Activated naive CD4-positive, alpha-beta T cell treated with anti-CD3 and anti-CD28 coated beads, Interleukin-2, amount 50 U/mL, for 16 hours (primary cell): ENCODE measurements at regions not wholly inside any gene's neighbourhood (a gene's known extent, or its start where the extent isn't known, plus 50 kb on each side); places are given as distances from the start of the nearest gene placed in this dataset.
"Not testable (repeated sequence)": the region's sequence is repeated elsewhere in the genome, so short reads cannot be mapped to it uniquely, and the experiment has no call there.

ENCODE experiments used
- DNase-seq: peaks from one replicate; pipeline ENCODE4 v3.0.0-alpha.2; 2020

GRCh38 chr11:34001557-34002064 is 49.9 kb upstream of the CAPRIN1 start:
- DNase-seq = no peak

DNA sequence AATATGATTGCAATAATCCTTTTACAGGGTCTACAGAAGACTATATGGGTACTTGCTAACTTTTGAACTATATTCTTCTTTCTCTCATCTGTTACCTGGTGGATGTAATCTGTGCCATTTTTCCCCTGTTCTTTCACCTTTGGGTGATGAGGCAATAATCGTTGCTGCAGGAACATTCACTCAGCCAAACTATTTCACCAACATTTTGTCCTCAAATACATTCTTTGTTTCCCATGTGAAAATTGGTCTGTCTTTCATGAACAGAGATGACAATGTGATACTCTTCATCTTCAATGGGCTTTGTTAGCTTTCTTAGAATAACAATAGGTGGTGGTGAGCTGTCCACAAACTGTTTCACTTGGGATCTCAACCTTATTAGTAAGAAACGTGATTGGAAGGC is 52.1 kb upstream of the CAPRIN1 start:
- DNase-seq = no peak

DNA sequence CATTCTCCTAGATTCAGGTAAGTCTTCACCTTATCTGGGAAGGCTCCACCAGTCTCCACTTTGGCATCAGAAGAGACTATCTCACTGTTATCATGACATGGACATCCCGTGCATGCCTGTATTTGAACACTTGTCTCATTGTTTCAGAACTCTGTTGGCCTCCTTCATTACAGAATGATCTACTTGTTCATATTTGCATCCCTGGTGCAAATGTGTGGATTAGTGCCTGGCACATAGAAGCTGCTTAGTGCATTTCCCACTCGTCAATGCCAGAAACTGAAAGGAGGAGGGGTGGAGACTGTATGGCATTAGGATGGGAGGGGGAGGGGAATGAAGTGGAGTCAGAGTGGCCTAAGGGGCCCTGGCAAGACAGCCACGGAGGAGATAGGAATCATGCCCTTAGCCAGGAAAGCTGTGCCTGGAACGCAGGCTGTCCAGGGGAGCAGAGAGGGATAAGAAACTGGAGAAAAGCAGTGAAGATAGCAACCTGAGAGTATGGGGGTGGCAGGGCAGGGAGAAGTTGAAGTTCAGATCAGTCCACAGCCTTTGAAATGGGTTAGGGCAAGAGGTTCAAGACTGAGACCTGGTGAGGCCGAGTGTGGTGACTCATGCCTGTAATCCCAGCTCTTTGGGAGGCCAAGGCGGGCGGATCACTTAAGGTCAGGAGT is 53.8 kb upstream of the CAPRIN1 start:
- no peak for DNase-seq

DNA sequence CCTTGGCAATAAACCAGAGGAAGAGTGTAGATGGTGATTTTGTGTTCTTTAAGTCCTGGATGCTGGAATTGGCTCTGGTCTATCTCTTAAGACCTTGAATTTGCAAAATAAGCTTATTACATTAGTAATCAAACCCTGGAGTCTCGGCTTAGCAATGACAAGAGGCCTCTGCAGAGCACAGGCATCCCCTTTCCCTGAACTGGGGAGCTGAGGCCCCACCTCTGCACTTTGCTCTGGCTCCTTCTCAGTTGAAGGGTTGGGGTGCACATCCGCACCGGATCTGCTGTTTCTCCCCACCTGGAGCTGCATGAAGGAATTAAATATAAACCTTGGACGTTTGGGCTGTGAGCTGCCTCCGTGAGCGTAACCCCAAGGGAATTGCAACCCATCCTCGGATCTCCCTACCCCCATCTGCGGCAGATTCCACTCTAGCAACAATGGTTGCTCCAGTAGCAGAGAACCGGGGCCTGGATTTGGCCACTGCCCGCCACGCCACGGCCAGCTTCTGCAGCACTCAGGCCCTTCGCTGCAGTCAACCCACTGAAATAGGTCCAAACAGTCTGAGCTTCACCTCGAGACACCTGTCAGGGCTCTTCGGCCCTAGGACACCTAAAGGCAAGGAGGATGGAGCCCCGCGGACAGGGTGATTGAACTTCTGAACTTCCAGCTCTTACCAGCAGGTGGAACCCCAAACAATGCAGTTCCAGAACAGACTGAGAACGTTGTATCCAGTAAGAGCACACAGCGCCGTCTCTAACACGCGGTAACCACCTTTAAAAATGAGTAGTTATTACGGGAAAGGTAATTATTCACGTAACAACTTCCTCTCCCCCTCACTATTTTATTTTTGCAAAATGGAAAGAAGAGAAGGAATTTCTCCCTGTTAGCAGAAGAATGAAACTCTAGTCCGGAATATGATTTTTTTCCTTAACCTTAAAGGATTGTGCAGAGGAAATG is 54.8 kb upstream of the CAPRIN1 start:
- peak; percentile 74 for DNase-seq

DNA sequence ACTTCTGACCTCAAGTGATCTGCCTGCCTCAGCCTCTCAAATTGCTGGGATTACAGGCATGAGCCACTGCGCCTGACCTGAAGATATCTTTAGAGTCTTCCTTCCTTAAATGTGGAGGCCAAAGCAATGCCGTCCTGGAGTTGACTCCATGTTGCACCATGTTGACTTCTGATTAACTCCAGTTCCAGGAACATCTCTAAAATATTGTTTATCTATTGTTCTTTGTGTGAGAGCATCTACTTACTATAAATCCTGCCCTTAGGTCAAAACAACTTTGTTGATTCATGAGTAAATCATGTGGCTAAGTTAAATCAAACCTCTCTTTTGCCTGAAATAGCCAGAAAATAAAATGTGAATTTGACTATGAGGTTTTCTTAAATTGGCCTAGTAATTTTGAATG is 56.6 kb upstream of the CAPRIN1 start:
- DNase-seq = no peak

GRCh38 chr11:33991136-33991535 is 60.4 kb upstream of the CAPRIN1 start:
- not testable (repeated sequence) for DNase-seq

DNA sequence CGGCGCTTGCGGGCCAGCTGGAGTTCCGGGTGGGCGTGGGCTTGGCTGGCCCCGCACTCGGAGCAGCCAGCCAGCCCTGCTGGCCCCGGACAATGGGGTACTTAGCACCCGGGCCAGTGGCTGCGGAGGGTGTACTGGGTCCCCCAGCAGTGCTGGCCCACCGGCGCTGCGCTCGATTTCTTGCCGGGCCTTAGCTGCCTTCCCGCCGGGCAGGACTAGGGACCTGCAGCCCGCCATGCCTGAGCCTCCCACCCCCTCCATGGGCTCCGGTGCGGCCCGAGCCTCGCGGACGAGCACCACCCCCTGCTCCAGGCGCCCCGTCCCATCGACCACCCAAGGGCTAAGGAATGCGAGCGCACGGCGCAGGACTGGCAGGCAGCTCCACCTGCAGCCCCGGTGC is 61.4 kb upstream of the CAPRIN1 start:
- not testable (repeated sequence) for DNase-seq

GRCh38 chr11:33989461-33989860 is 62.1 kb upstream of the CAPRIN1 start:
- no peak for DNase-seq

GRCh38 chr11:33988586-33989370 is 62.8 kb upstream of the CAPRIN1 start:
- no peak for DNase-seq

- peak; percentile 71 for DNase-seq
These were observed 63.5 kb upstream of the CAPRIN1 start for GRCh38 chr11:33987975-33988580.

GRCh38 chr11:33987545-33987944 is 64.0 kb upstream of the CAPRIN1 start:
- DNase-seq = no peak

GRCh38 chr11:33986597-33987501 is 64.7 kb upstream of the CAPRIN1 start:
- not testable (repeated sequence) for DNase-seq

GRCh38 chr11:33984682-33985389 is 66.7 kb upstream of the CAPRIN1 start:
- no peak for DNase-seq

- no peak for DNase-seq
These were observed 68.9 kb upstream of the CAPRIN1 start for GRCh38 chr11:33982661-33983060.

- DNase-seq = no peak
These were observed 70.6 kb upstream of the CAPRIN1 start for GRCh38 chr11:33980897-33981296.

DNA sequence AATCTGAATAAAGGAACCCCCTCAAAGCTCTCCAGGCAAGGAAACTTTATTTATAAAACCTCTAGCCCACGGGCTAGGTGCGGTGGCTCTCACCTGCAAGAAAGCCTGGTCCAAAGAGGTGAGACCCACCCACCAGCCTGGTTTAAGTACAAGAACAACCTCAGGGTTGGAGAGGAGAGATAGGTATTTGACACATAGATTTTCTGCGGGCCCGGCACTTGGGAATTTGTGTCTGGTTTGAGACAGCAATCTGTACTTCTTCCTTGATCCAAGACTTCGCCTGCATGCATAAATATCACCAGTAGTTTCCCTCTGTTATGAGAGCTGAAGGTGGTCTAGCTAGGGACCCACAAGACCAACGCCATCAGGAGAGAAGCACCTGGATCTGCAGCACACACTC is 73.2 kb upstream of the CAPRIN1 start:
- DNase-seq = no peak

GRCh38 chr11:33977676-33978075 is 73.9 kb upstream of the CAPRIN1 start:
- no peak for DNase-seq

GRCh38 chr11:33976495-33977199 is 74.9 kb upstream of the CAPRIN1 start:
- DNase-seq = no peak

GRCh38 chr11:33974804-33975203 is 76.7 kb upstream of the CAPRIN1 start:
- DNase-seq = no peak

- not testable (repeated sequence) for DNase-seq
These were observed 79.7 kb upstream of the LMO2 start for GRCh38 chr11:33971530-33971929.
